GM23338 (cell line): ENCODE measurements at regions not wholly inside any gene's neighbourhood (a gene's known extent, or its start where the extent isn't known, plus 50 kb on each side); places are given as distances from the start of the nearest gene placed in this dataset.

Experiments used
- ATAC-seq: fragments of 200-7000 bp; cut with Tn5 transposase; 3 replicates; pipeline ENCODE4 v1.9.1; 2020
- DNase-seq: peaks from one replicate; pipeline ENCODE4 v3.0.0-alpha.2; 2015; ENCODE audit warnings: low spot score
- H2AFZ ChIP-seq: fragments of 200-600 bp; sonication (generic); 2 replicates; pipeline ENCODE4 v1.8.0; 2016; ENCODE audit warnings: antibody characterized with exemption, mild to moderate bottlenecking, moderate library complexity
- H3F3A ChIP-seq: fragments of 200-600 bp; sonication (generic); replicated peaks from 2 replicates; pipeline ENCODE4 v1.8.0; 2017; ENCODE audit warnings: antibody characterized with exemption, mixed run types, low read depth
- H3K27ac ChIP-seq: fragments of 200-600 bp; sonication (generic); 2 replicates; pipeline ENCODE4 v1.6.1; 2016; ENCODE audit warnings: low read depth
- H3K27me3 ChIP-seq: fragments of 200-600 bp; sonication (generic); 2 replicates; pipeline ENCODE4 v1.8.0; 2016; ENCODE audit warnings: mild to moderate bottlenecking, mixed run types, moderate library complexity; ENCODE audit not compliant: insufficient read depth
- H3K36me3 ChIP-seq: fragments of 200-600 bp; sonication (generic); 2 replicates; pipeline ENCODE4 v1.8.0; 2016; ENCODE audit warnings: mild to moderate bottlenecking; ENCODE audit not compliant: insufficient read depth
- H3K4me1 ChIP-seq: fragments of 200-600 bp; sonication (generic); 2 replicates; pipeline ENCODE4 v1.8.0; 2016; ENCODE audit warnings: mild to moderate bottlenecking, moderate library complexity; ENCODE audit not compliant: insufficient read depth
- H3K4me2 ChIP-seq: fragments of 200-600 bp; sonication (generic); 2 replicates; pipeline ENCODE4 v1.7.1; 2017; ENCODE audit warnings: mixed run types
- H3K4me3 ChIP-seq: fragments of 200-600 bp; sonication (generic); 2 replicates; pipeline ENCODE4 v1.6.1; 2016; ENCODE audit warnings: mixed run types
- H3K79me2 ChIP-seq: fragments of 200-600 bp; sonication (generic); replicated peaks from 2 replicates; pipeline ENCODE4 v1.8.0; 2017; ENCODE audit warnings: mild to moderate bottlenecking; ENCODE audit not compliant: insufficient read depth
- H3K9me2 ChIP-seq: fragments of 200-600 bp; sonication (generic); 2 replicates; pipeline ENCODE4 v1.8.0; 2017; ENCODE audit not compliant: insufficient read depth
- H4K20me1 ChIP-seq: fragments of 200-600 bp; sonication (generic); replicated peaks from 2 replicates; pipeline ENCODE4 v1.8.0; 2017; ENCODE audit warnings: mild to moderate bottlenecking; ENCODE audit not compliant: insufficient read depth
- H3K27ac Mint-ChIP-seq: 2 replicates; pipeline ENCODE4 v1.8.0; 2020; ENCODE audit warnings: inconsistent platforms, mild to moderate bottlenecking, moderate library complexity, mixed read lengths
- H3K27me3 Mint-ChIP-seq: 3 replicates; pipeline ENCODE4 v1.8.0; 2022; ENCODE audit warnings: low read depth, mild to moderate bottlenecking, moderate library complexity, mixed read lengths, inconsistent platforms; ENCODE audit not compliant: insufficient read depth, poor library complexity
- H3K36me3 Mint-ChIP-seq: 3 replicates; pipeline ENCODE4 v1.8.0; 2021; ENCODE audit warnings: low read depth, mild to moderate bottlenecking, inconsistent platforms, moderate library complexity, mixed read lengths
- H3K4me1 Mint-ChIP-seq: 3 replicates; pipeline ENCODE4 v1.8.0; 2020; ENCODE audit warnings: mild to moderate bottlenecking, inconsistent platforms, mixed read lengths
- H3K4me3 Mint-ChIP-seq: 3 replicates; pipeline ENCODE4 v1.8.0; 2021; ENCODE audit warnings: moderate library complexity, mild to moderate bottlenecking, inconsistent platforms, mixed read lengths
- H3K9me3 Mint-ChIP-seq: 3 replicates; pipeline ENCODE4 v1.8.0; 2020; ENCODE audit warnings: moderate library complexity, mild to moderate bottlenecking, inconsistent platforms, mixed read lengths
- CREB1 ChIP-seq: fragments of 250-450 bp; sonication (Bioruptor Pico); IDR thresholded peaks from 2 replicates; pipeline ENCODE4 v1.5.0; 2020; ENCODE audit warnings: low read depth, mild to moderate bottlenecking, moderate library complexity
- EZH2 ChIP-seq: fragments of 200-600 bp; sonication (generic); IDR thresholded peaks from one replicate; pipeline ENCODE4 v1.8.0; 2017; ENCODE audit warnings: antibody characterized with exemption, mild to moderate bottlenecking, low read depth; ENCODE audit not compliant: unreplicated experiment
- EZH2phosphoT487 ChIP-seq: fragments of 200-600 bp; sonication (generic); IDR thresholded peaks from one replicate; pipeline ENCODE4 v1.8.1; 2018; ENCODE audit warnings: antibody characterized with exemption; ENCODE audit not compliant: unreplicated experiment
- JUNB ChIP-seq: IDR thresholded peaks from one replicate; pipeline ENCODE4 v1.6.1; 2016; ENCODE audit warnings: antibody characterized with exemption; ENCODE audit not compliant: unreplicated experiment
- NANOG ChIP-seq: IDR thresholded peaks from 2 replicates; pipeline ENCODE4 v1.6.1; 2016; ENCODE audit warnings: antibody characterized with exemption, borderline replicate concordance
- POLR2AphosphoS5 ChIP-seq: IDR thresholded peaks from 2 replicates; pipeline ENCODE4 v1.6.1; 2016; ENCODE audit warnings: antibody characterized with exemption, low read depth
- STAT1 ChIP-seq: IDR thresholded peaks from one replicate; pipeline ENCODE4 v1.6.1; 2016; ENCODE audit warnings: antibody characterized with exemption; ENCODE audit not compliant: unreplicated experiment
- ZNF114 ChIP-seq: fragments of 250-450 bp; sonication (Bioruptor Pico); IDR thresholded peaks from 2 replicates; pipeline ENCODE4 v1.5.0; 2020; ENCODE audit warnings: mild to moderate bottlenecking, moderate library complexity
- ZNF331 ChIP-seq: fragments of 250-450 bp; sonication (Bioruptor Pico); IDR thresholded peaks from 2 replicates; pipeline ENCODE4 v1.5.0; 2020; ENCODE audit warnings: low read depth, mild to moderate bottlenecking, moderate library complexity
- TF ChIP-seq, protein P1 (sequence below), 2 experiments: fragments of 200-600 bp in 1 of 2; sonication (generic) in 1 of 2; conservative IDR thresholded peaks; 2 replicates each; pipeline versions ENCODE4 v1.5.1 to v1.6.1; 2016 to 2017; ENCODE audit warnings: antibody characterized with exemption in 2 of 2, low read depth in 2 of 2, mild to moderate bottlenecking in 2 of 2, moderate library complexity in 1 of 2
- TF ChIP-seq, protein P2 (sequence below): IDR thresholded peaks from 2 replicates; pipeline ENCODE4 v1.6.1; 2016; ENCODE audit warnings: antibody characterized with exemption
- TF ChIP-seq, protein P3 (sequence below): IDR thresholded peaks from one replicate; pipeline ENCODE4 v1.6.1; 2018; ENCODE audit warnings: antibody characterized with exemption; ENCODE audit not compliant: unreplicated experiment
- TF ChIP-seq, protein P4 (sequence below): fragments of 250-450 bp; sonication (Bioruptor Pico); IDR thresholded peaks from 2 replicates; pipeline ENCODE4 v1.5.0; 2020; ENCODE audit warnings: mild to moderate bottlenecking, moderate library complexity

DNA sequence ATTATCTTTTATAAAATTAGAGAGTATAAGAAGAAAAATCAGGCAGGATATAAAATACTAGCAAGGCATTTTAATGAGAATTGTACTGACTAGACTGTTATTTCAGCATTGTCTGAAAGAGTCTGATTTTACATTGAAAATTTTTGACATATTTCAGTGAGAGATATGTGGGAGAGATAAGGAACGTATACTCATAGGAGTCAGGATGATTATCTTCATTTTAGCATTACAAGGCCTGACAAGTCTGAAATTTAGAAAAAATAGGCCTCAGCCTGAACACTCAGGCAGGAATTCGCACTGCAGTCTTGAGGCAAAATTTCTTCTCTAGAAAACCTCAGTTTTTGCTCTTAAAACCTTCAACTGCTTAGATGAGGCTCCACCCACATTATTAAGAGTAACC lies 386.0 kb downstream of the HGF start:
- no peak overlapping the region for H3K27ac ChIP-seq
- Mint-ChIP-seq H3K27ac (no peak overlapping the region), H3K9me3 (no peaks in the 10 kb centered on the region), H3K4me1 (peaks cover 5% of the 10 kb centered on the region; the same call in 2 of the 3 replicates), H3K4me3 (no peak overlapping the region), H3K36me3 (no peaks in the 10 kb centered on the region), H3K27me3 (peaks cover 1% of the 10 kb centered on the region)
- H3K4me3 ChIP-seq, result no peak overlapping the region
- no peak for ATAC-seq
- H3K27me3 ChIP-seq, result no peaks in the 10 kb centered on the region
- no peaks in the 10 kb centered on the region for H3K36me3 ChIP-seq
- TF ChIP-seq ZNF114 (CRISPR knock-in tag), result no peak
- TF ChIP-seq, protein P1, sequence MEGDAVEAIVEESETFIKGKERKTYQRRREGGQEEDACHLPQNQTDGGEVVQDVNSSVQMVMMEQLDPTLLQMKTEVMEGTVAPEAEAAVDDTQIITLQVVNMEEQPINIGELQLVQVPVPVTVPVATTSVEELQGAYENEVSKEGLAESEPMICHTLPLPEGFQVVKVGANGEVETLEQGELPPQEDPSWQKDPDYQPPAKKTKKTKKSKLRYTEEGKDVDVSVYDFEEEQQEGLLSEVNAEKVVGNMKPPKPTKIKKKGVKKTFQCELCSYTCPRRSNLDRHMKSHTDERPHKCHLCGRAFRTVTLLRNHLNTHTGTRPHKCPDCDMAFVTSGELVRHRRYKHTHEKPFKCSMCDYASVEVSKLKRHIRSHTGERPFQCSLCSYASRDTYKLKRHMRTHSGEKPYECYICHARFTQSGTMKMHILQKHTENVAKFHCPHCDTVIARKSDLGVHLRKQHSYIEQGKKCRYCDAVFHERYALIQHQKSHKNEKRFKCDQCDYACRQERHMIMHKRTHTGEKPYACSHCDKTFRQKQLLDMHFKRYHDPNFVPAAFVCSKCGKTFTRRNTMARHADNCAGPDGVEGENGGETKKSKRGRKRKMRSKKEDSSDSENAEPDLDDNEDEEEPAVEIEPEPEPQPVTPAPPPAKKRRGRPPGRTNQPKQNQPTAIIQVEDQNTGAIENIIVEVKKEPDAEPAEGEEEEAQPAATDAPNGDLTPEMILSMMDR (conservative IDR thresholded peaks at IDR 0.05; ENCODE audit: low read depth in 2 of 2), result no peak
- TF ChIP-seq, protein P2, sequence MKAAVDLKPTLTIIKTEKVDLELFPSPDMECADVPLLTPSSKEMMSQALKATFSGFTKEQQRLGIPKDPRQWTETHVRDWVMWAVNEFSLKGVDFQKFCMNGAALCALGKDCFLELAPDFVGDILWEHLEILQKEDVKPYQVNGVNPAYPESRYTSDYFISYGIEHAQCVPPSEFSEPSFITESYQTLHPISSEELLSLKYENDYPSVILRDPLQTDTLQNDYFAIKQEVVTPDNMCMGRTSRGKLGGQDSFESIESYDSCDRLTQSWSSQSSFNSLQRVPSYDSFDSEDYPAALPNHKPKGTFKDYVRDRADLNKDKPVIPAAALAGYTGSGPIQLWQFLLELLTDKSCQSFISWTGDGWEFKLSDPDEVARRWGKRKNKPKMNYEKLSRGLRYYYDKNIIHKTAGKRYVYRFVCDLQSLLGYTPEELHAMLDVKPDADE, result no peak
- TF ChIP-seq EZH2phosphoT487, result no peak
- TF ChIP-seq, protein P3, sequence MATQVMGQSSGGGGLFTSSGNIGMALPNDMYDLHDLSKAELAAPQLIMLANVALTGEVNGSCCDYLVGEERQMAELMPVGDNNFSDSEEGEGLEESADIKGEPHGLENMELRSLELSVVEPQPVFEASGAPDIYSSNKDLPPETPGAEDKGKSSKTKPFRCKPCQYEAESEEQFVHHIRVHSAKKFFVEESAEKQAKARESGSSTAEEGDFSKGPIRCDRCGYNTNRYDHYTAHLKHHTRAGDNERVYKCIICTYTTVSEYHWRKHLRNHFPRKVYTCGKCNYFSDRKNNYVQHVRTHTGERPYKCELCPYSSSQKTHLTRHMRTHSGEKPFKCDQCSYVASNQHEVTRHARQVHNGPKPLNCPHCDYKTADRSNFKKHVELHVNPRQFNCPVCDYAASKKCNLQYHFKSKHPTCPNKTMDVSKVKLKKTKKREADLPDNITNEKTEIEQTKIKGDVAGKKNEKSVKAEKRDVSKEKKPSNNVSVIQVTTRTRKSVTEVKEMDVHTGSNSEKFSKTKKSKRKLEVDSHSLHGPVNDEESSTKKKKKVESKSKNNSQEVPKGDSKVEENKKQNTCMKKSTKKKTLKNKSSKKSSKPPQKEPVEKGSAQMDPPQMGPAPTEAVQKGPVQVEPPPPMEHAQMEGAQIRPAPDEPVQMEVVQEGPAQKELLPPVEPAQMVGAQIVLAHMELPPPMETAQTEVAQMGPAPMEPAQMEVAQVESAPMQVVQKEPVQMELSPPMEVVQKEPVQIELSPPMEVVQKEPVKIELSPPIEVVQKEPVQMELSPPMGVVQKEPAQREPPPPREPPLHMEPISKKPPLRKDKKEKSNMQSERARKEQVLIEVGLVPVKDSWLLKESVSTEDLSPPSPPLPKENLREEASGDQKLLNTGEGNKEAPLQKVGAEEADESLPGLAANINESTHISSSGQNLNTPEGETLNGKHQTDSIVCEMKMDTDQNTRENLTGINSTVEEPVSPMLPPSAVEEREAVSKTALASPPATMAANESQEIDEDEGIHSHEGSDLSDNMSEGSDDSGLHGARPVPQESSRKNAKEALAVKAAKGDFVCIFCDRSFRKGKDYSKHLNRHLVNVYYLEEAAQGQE, result no peak
- no peak for TF ChIP-seq EZH2
- no peak for TF ChIP-seq CREB1 (CRISPR knock-in tag)
- TF ChIP-seq JUNB, result no peak
- no peak for TF ChIP-seq STAT1
- no peak for TF ChIP-seq POLR2AphosphoS5
- TF ChIP-seq, protein P4, sequence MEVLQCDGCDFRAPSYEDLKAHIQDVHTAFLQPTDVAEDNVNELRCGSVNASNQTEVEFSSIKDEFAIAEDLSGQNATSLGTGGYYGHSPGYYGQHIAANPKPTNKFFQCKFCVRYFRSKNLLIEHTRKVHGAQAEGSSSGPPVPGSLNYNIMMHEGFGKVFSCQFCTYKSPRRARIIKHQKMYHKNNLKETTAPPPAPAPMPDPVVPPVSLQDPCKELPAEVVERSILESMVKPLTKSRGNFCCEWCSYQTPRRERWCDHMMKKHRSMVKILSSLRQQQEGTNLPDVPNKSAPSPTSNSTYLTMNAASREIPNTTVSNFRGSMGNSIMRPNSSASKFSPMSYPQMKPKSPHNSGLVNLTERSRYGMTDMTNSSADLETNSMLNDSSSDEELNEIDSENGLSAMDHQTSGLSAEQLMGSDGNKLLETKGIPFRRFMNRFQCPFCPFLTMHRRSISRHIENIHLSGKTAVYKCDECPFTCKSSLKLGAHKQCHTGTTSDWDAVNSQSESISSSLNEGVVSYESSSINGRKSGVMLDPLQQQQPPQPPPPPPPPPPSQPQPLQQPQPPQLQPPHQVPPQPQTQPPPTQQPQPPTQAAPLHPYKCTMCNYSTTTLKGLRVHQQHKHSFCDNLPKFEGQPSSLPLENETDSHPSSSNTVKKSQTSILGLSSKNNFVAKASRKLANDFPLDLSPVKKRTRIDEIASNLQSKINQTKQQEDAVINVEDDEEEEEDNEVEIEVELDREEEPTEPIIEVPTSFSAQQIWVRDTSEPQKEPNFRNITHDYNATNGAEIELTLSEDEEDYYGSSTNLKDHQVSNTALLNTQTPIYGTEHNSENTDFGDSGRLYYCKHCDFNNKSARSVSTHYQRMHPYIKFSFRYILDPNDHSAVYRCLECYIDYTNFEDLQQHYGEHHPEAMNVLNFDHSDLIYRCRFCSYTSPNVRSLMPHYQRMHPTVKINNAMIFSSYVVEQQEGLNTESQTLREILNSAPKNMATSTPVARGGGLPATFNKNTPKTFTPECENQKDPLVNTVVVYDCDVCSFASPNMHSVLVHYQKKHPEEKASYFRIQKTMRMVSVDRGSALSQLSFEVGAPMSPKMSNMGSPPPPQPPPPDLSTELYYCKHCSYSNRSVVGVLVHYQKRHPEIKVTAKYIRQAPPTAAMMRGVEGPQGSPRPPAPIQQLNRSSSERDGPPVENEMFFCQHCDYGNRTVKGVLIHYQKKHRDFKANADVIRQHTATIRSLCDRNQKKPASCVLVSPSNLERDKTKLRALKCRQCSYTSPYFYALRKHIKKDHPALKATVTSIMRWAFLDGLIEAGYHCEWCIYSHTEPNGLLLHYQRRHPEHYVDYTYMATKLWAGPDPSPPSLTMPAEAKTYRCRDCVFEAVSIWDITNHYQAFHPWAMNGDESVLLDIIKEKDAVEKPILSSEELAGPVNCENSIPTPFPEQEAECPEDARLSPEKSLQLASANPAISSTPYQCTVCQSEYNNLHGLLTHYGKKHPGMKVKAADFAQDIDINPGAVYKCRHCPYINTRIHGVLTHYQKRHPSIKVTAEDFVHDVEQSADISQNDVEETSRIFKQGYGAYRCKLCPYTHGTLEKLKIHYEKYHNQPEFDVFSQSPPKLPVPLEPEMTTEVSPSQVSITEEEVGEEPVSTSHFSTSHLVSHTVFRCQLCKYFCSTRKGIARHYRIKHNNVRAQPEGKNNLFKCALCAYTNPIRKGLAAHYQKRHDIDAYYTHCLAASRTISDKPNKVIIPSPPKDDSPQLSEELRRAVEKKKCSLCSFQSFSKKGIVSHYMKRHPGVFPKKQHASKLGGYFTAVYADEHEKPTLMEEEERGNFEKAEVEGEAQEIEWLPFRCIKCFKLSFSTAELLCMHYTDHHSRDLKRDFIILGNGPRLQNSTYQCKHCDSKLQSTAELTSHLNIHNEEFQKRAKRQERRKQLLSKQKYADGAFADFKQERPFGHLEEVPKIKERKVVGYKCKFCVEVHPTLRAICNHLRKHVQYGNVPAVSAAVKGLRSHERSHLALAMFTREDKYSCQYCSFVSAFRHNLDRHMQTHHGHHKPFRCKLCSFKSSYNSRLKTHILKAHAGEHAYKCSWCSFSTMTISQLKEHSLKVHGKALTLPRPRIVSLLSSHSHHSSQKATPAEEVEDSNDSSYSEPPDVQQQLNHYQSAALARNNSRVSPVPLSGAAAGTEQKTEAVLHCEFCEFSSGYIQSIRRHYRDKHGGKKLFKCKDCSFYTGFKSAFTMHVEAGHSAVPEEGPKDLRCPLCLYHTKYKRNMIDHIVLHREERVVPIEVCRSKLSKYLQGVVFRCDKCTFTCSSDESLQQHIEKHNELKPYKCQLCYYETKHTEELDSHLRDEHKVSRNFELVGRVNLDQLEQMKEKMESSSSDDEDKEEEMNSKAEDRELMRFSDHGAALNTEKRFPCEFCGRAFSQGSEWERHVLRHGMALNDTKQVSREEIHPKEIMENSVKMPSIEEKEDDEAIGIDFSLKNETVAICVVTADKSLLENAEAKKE (CRISPR knock-in tag), result no peak
- no peak for TF ChIP-seq ZNF331
- TF ChIP-seq NANOG, result no peak
- no peak overlapping the region for H3K4me2 ChIP-seq
- H4K20me1 ChIP-seq, result no peaks in the 10 kb centered on the region
- no peaks in the 10 kb centered on the region for H3K4me1 ChIP-seq
- H3K79me2 ChIP-seq, result no peaks in the 10 kb centered on the region
- DNase-seq, result no peak
- H2AFZ ChIP-seq, result no peak overlapping the region
- H3F3A ChIP-seq, result no peaks in the 10 kb centered on the region
- H3K9me2 ChIP-seq, result no peaks in the 10 kb centered on the region
